ENCODE measurements at regions not wholly inside any gene's neighbourhood (a gene's known extent, or its start where the extent isn't known, plus 50 kb on each side); places are given as distances from the start of the nearest gene placed in this dataset.

DNA sequence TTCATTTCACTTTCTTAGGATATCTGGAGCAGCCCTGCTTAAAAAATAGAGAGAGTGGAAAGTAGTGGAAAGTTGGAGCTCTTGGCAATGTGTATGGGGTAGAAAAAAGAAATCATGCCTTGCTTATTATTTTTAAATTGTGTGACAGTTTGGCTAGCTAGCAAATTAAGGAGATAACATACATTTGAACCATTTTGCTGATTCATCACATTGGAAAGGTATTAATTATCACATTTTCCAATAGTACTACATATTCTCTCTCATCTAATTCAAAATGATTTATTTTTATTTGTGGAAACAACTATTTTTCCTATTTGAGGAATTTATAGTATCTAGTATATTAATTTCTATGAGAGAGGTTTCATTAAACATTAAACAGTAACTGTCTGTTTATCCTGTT lies 280.4 kb downstream of the KLHL4 start:
- Histone ChIP-seq H3K4me3 (no peak overlapping the region), H3K27ac (ENCODE audit: low read depth in 1 of 2, low read length in 1 of 2) (no peak overlapping the region), H3K4me1 (ENCODE audit: control insufficient read depth in 5 of 5, insufficient read depth in 5 of 5, low read length in 5 of 5) (no peaks in the 10 kb centered on the region), H3K36me3 (ENCODE audit: control insufficient read depth in 4 of 4, insufficient read depth in 4 of 4, low read length in 4 of 4) (no peaks in the 10 kb centered on the region), H3K9ac (ENCODE audit: insufficient read depth in 1 of 2, low read length in 2 of 2) (no peak overlapping the region), H3K9me3 (ENCODE audit: control insufficient read depth in 4 of 4, insufficient read depth in 3 of 4, low read length in 3 of 4) (no peaks in the 10 kb centered on the region), H3K27me3 (ENCODE audit: control insufficient read depth in 3 of 3, insufficient read depth in 3 of 3, low read length in 2 of 3) (no peaks in the 10 kb centered on the region)
- ATAC-seq (ENCODE audit: insufficient read depth, low FRiP score) (no peak), DNase-seq (no peak)
- TF ChIP-seq, protein P1, sequence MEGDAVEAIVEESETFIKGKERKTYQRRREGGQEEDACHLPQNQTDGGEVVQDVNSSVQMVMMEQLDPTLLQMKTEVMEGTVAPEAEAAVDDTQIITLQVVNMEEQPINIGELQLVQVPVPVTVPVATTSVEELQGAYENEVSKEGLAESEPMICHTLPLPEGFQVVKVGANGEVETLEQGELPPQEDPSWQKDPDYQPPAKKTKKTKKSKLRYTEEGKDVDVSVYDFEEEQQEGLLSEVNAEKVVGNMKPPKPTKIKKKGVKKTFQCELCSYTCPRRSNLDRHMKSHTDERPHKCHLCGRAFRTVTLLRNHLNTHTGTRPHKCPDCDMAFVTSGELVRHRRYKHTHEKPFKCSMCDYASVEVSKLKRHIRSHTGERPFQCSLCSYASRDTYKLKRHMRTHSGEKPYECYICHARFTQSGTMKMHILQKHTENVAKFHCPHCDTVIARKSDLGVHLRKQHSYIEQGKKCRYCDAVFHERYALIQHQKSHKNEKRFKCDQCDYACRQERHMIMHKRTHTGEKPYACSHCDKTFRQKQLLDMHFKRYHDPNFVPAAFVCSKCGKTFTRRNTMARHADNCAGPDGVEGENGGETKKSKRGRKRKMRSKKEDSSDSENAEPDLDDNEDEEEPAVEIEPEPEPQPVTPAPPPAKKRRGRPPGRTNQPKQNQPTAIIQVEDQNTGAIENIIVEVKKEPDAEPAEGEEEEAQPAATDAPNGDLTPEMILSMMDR (IDR thresholded peaks at IDR 0.05; ENCODE audit: control extremely low read depth, extremely low read depth): no peak

DNA sequence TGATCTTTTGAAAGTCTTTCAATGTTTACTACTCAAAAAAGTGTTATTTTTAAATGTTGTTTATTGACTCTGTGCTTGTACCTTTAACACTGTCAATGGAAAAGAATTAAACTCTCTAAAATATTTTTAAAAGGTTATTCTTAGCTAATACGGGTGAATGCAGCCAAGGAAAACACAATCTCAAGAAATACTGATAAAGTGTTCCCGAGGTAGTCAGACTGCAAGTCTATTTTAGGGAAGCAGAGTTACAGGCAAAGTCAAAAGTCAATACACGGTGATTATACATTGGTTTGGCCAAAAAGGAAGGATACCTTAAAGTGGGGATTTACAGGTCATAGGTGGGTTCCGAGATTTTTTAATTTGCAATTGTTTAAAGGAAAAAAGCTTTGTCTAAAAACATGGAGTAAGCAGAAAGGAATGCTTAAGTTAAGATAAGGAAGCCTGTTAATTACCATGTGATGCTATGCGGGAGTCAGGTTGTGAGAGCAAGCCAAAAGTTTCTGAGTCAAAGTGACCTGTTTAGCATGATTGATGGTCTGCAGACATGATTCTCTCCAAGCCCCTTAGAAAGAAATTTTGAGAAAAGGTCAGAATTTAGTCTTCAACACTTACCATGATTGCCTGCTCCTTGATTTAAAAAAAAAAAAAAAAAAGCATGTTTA lies 288.4 kb downstream of the KLHL4 start:
- 36 to 39% methylated on average over 5 of the region's 5 CpGs for WGBS, 2 donors
- TF ChIP-seq, protein P1 (IDR thresholded peaks at IDR 0.05; ENCODE audit: control extremely low read depth, extremely low read depth): no peak
- ATAC-seq (ENCODE audit: insufficient read depth, low FRiP score): no peak

DNA sequence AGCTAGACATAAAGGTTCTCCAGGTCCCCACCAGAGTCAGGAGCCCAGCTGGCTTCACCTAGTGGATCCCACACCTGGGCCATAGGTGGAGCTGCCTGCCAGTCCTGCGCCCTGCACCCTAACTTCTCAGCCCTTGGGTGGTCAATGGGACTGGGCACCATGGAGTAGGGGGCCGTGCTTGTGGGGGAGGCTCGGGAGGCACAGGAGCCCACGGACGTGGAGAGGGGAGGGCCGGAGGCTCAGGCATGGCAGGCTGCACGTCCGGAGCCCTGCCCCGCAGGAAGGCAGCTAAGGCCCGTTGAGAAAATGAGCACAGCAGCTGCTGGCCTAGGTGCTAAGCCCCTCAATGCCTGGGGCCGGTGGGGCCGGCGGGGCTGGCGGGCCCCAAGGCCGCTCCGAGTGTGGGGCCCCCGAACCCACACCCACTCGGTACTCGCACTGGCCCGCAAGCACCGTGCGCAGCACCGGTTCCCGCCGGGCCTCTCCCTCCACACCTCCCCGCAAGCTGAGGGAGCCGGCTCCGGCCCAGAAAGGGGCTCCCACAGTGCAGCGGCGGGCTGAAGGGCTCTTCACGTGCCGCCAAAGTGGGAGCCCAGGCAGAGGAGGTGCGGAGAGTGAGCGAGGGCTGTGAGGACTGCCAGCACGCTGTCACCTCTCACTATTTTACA lies 291.1 kb downstream of the KLHL4 start:
- no peaks in the 10 kb centered on the region for H3K9me3 ChIP-seq (ENCODE audit: control insufficient read depth in 4 of 4, insufficient read depth in 3 of 4, low read length in 3 of 4)
- H3K27me3 ChIP-seq (ENCODE audit: control insufficient read depth in 3 of 3, insufficient read depth in 3 of 3, low read length in 2 of 3): no peaks in the 10 kb centered on the region
- no peak overlapping the region for H3K27ac ChIP-seq (ENCODE audit: low read depth in 1 of 2, low read length in 1 of 2)
- DNase-seq: no peak
- 90 to 98% methylated on average over 17 to 35 of the region's 35 CpGs for WGBS, 2 donors
- H3K9ac ChIP-seq (ENCODE audit: insufficient read depth in 1 of 2, low read length in 2 of 2): no peak overlapping the region
- no peak for ATAC-seq (ENCODE audit: insufficient read depth, low FRiP score)
- H3K36me3 ChIP-seq (ENCODE audit: control insufficient read depth in 4 of 4, insufficient read depth in 4 of 4, low read length in 4 of 4): no peaks in the 10 kb centered on the region
- TF ChIP-seq, protein P1 (IDR thresholded peaks at IDR 0.05; ENCODE audit: control extremely low read depth, extremely low read depth): no peak
- no peak overlapping the region for H3K4me3 ChIP-seq
- no peaks in the 10 kb centered on the region for H3K4me1 ChIP-seq (ENCODE audit: control insufficient read depth in 5 of 5, insufficient read depth in 5 of 5, low read length in 5 of 5)

More for the DNA sequence above, 288.4 kb downstream of the KLHL4 start:
- DNase-seq: peak in 1 of 3 donors; percentile 0
- Histone ChIP-seq H3K27ac (ENCODE audit: low read depth in 1 of 2, low read length in 1 of 2) (peak overlapping the region in 1 of 2 donors; percentile 45), H3K9ac (ENCODE audit: insufficient read depth in 1 of 2, low read length in 2 of 2) (no peak overlapping the region), H3K9me3 (ENCODE audit: control insufficient read depth in 4 of 4, insufficient read depth in 3 of 4, low read length in 3 of 4) (no peaks in the 10 kb centered on the region), H3K4me1 (ENCODE audit: control insufficient read depth in 5 of 5, insufficient read depth in 5 of 5, low read length in 5 of 5) (no peaks in the 10 kb centered on the region), H3K36me3 (ENCODE audit: control insufficient read depth in 4 of 4, insufficient read depth in 4 of 4, low read length in 4 of 4) (no peaks in the 10 kb centered on the region), H3K27me3 (ENCODE audit: control insufficient read depth in 3 of 3, insufficient read depth in 3 of 3, low read length in 2 of 3) (no peaks in the 10 kb centered on the region), H3K4me3 (no peak overlapping the region)

Measured in lung (tissue), 11 donors.